HG03108 (cell line): ENCODE measurements at regions not wholly inside any gene's neighbourhood (a gene's known extent, or its start where the extent isn't known, plus 50 kb on each side); places are given as distances from the start of the nearest gene placed in this dataset.

Source experiments
- ATAC-seq: cut with Tn5 transposase; IDR thresholded peaks from one replicate; pipeline ENCODE4 v1.9.1; 2021; ENCODE audit warnings: moderate library complexity; ENCODE audit not compliant: unreplicated experiment

- peak; percentile 87 for ATAC-seq
Measured at GRCh38 chr17:57174591-57174990, 81.7 kb upstream of the MSI2 start.

- ATAC-seq, result no peak
Measured at GRCh38 chr17:57178839-57179238, 77.5 kb upstream of the MSI2 start.

- no peak for ATAC-seq
Measured at GRCh38 chr17:57182621-57183020, 73.7 kb upstream of the MSI2 start.

GRCh38 chr17:57186226-57187019, 69.9 kb upstream of the MSI2 start:
- ATAC-seq, result no peak

- ATAC-seq, result no peak
Measured at GRCh38 chr17:57187391-57187790, 68.9 kb upstream of the MSI2 start.

- ATAC-seq, result no peak
Measured at GRCh38 chr17:57195785-57196460, 60.4 kb upstream of the MSI2 start.

GRCh38 chr17:57197466-57198071, 58.8 kb upstream of the MSI2 start:
- no peak for ATAC-seq

GRCh38 chr17:57201481-57201880, 54.8 kb upstream of the MSI2 start:
- no peak for ATAC-seq

- no peak for ATAC-seq
Measured at GRCh38 chr17:57203040-57203439, 53.3 kb upstream of the MSI2 start.
